ENCODE measurements at regions not wholly inside any gene's neighbourhood (a gene's known extent, or its start where the extent isn't known, plus 50 kb on each side); places are given as distances from the start of the nearest gene placed in this dataset.

DNA sequence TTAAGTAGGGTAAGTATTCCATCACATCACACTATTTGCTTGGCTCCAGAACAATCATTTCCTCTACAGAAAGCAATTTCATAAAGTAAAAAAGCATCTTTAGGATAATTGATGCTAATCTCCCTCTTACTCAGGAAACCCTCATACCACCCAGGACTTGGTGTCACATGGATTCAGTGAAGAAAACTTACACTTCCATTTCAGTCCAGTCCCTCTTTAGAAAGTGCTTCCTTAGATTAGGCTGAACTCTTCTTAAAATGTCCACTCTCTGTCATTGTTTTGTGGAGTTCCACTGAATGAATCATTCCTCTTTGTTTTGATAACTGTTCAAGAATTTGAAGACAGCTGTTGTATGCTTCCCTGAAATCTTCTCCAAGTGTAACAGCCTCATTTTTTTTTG is 144.0 kb upstream of the ZNF462 start:
- H3K27ac Mint-ChIP-seq (ENCODE audit: unreplicated experiment) = no peak overlapping the region
- H3K9me3 Mint-ChIP-seq (ENCODE audit: unreplicated experiment) = no peaks in the 10 kb centered on the region
- no peak for DNase-seq
- no peaks in the 10 kb centered on the region for H3K4me1 Mint-ChIP-seq (ENCODE audit: low read depth, unreplicated experiment)
- no peaks in the 10 kb centered on the region for H3K27me3 Mint-ChIP-seq (ENCODE audit: unreplicated experiment)
- no peak overlapping the region for H3K4me3 Mint-ChIP-seq (ENCODE audit: unreplicated experiment)
- H3K36me3 Mint-ChIP-seq (ENCODE audit: unreplicated experiment) = no peaks in the 10 kb centered on the region
- TF ChIP-seq, protein P1, sequence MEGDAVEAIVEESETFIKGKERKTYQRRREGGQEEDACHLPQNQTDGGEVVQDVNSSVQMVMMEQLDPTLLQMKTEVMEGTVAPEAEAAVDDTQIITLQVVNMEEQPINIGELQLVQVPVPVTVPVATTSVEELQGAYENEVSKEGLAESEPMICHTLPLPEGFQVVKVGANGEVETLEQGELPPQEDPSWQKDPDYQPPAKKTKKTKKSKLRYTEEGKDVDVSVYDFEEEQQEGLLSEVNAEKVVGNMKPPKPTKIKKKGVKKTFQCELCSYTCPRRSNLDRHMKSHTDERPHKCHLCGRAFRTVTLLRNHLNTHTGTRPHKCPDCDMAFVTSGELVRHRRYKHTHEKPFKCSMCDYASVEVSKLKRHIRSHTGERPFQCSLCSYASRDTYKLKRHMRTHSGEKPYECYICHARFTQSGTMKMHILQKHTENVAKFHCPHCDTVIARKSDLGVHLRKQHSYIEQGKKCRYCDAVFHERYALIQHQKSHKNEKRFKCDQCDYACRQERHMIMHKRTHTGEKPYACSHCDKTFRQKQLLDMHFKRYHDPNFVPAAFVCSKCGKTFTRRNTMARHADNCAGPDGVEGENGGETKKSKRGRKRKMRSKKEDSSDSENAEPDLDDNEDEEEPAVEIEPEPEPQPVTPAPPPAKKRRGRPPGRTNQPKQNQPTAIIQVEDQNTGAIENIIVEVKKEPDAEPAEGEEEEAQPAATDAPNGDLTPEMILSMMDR (IDR thresholded peaks at IDR 0.05; ENCODE audit: partially characterized antibody, unreplicated experiment) = no peak

DNA sequence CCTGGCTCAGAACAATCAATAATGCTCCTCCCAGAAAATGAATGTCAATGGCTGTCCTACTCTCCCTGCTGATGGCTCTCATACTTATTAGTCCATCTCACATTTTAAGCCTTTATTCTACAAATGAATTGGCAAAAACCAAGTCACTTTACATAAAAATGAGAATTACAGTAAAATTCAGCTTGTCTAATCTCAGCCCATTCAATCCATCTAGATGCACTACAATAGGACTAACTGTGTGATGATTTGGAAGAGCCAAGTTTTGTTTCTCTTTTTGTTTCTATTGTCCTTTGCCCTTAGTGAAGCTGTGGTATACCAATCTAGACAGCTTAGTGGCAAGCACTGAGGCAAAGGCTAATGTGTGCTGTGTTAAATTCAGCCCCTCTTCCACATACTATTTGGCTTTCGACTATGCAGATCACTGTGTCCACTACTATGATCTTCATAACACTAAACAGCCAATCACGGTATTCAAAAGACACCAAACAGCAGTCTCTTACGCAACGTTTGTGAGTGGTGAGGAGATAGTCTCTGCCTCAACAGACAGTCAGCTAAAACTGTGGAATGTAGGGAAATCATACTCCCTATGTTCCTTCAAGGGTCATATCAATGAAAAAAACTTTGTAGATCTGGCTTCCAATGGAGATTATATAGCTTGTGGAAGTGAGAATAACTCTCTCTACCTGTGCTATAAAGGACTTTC is 140.8 kb upstream of the ZNF462 start:
- DNase-seq = no peak
- H3K4me3 Mint-ChIP-seq (ENCODE audit: unreplicated experiment) = no peak overlapping the region
- no peak overlapping the region for H3K27ac Mint-ChIP-seq (ENCODE audit: unreplicated experiment)
- TF ChIP-seq, protein P1 (IDR thresholded peaks at IDR 0.05; ENCODE audit: partially characterized antibody, unreplicated experiment) = no peak
- no peaks in the 10 kb centered on the region for H3K4me1 Mint-ChIP-seq (ENCODE audit: low read depth, unreplicated experiment)
- no peaks in the 10 kb centered on the region for H3K9me3 Mint-ChIP-seq (ENCODE audit: unreplicated experiment)
- H3K36me3 Mint-ChIP-seq (ENCODE audit: unreplicated experiment) = no peaks in the 10 kb centered on the region
- no peaks in the 10 kb centered on the region for H3K27me3 Mint-ChIP-seq (ENCODE audit: unreplicated experiment)

DNA sequence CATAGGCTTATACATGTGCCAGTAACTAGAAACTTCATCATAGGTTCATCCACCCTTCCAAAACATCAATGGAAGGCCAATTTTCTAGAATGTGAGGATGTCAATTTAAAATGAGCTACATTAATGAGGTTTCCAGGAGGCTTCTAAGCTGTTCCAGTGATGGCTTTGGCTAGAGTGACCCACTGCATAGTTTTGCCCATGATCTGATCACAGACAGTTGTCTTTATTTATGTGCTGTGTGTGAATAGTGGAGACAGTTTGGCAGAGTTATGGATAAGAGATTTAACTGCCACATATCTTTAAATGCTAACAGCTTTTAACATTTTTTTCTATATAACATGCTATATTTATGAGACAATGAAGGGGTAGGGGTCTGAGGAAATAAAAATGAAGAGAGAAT is 139.0 kb upstream of the ZNF462 start:
- H3K27me3 Mint-ChIP-seq (ENCODE audit: unreplicated experiment) = no peaks in the 10 kb centered on the region
- no peaks in the 10 kb centered on the region for H3K4me1 Mint-ChIP-seq (ENCODE audit: low read depth, unreplicated experiment)
- no peaks in the 10 kb centered on the region for H3K9me3 Mint-ChIP-seq (ENCODE audit: unreplicated experiment)
- H3K4me3 Mint-ChIP-seq (ENCODE audit: unreplicated experiment) = no peak overlapping the region
- TF ChIP-seq, protein P1 (IDR thresholded peaks at IDR 0.05; ENCODE audit: partially characterized antibody, unreplicated experiment) = no peak
- H3K27ac Mint-ChIP-seq (ENCODE audit: unreplicated experiment) = no peak overlapping the region
- no peaks in the 10 kb centered on the region for H3K36me3 Mint-ChIP-seq (ENCODE audit: unreplicated experiment)
- DNase-seq = no peak

DNA sequence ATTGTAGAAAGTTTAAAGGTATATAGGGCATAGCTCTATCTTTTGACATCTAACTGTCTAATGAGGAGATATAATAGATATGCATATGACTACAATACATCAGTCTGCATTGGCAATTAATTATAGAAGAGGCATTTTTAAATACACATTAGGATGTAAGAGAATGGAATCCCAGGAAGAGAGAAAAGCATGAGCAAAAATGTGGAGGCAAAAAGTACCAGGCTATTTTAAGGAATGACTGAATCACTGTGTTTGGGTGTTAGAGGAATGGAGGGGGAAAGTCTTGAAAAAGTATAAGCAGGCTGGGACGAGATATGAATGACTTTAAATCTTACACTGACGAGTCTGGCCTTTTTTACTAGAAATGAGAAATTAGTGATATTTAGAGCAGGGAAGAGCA is 138.4 kb upstream of the ZNF462 start:
- no peak overlapping the region for H3K4me3 Mint-ChIP-seq (ENCODE audit: unreplicated experiment)
- no peak overlapping the region for H3K27ac Mint-ChIP-seq (ENCODE audit: unreplicated experiment)

More for the DNA sequence above, 138.4 kb upstream of the ZNF462 start:
- TF ChIP-seq, protein P1 (IDR thresholded peaks at IDR 0.05; ENCODE audit: partially characterized antibody, unreplicated experiment) = no peak
- no peak for DNase-seq
- Mint-ChIP-seq H3K36me3 (ENCODE audit: unreplicated experiment) (no peaks in the 10 kb centered on the region), H3K27me3 (ENCODE audit: unreplicated experiment) (no peaks in the 10 kb centered on the region), H3K9me3 (ENCODE audit: unreplicated experiment) (no peaks in the 10 kb centered on the region), H3K4me1 (ENCODE audit: low read depth, unreplicated experiment) (no peaks in the 10 kb centered on the region)

Measured in glutamatergic neuron (in vitro differentiated cells).